Lower leg skin (tissue), 3 donors: ENCODE measurements at regions not wholly inside any gene's neighbourhood (a gene's known extent, or its start where the extent isn't known, plus 50 kb on each side); places are given as distances from the start of the nearest gene placed in this dataset.

Source experiments
- CTCF ChIP-seq, 3 donors: fragments of 450-650 bp; IDR thresholded peaks; one replicate each; pipeline ENCODE4 v1.5.1; 2016; ENCODE audit warnings: antibody characterized with exemption in 3 of 3, mild to moderate bottlenecking in 3 of 3, moderate library complexity in 2 of 3
- POLR2A ChIP-seq, 2 donors: fragments of 450-650 bp; IDR thresholded peaks; one replicate each; pipeline ENCODE4 v1.6.1; 2016 to 2017; ENCODE audit warnings: antibody characterized with exemption in 2 of 2, mild to moderate bottlenecking in 1 of 2, moderate library complexity in 1 of 2

GRCh38 chr3:21801631-21802030, 50.6 kb upstream of the ZNF385D start:
- TF ChIP-seq POLR2A (IDR thresholded peaks at IDR 0.05) (no peak), CTCF (IDR thresholded peaks at IDR 0.05) (no peak)
